ENCODE measurements at regions not wholly inside any gene's neighbourhood (a gene's known extent, or its start where the extent isn't known, plus 50 kb on each side); places are given as distances from the start of the nearest gene placed in this dataset.

DNA sequence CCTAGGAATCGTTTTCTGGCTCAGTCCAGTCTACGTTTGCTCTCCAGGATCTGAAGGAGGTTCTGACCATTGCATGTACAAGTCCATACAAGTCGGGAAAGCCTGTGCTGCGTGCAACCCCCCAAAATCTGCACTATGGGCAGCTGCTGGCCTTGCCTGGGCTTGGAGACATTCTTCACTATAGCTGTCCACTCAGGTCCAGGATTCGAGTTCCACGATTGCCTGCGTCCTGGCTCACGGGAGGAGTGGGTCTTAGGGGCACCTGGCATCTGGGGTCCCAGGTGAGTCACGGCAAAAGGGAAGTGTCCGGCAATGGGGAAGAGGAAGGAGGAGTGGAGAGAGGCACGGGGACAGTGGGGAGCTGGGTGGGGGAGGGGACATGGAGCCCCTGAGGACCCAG lies 563.0 kb downstream of the BRD1 start:
- DNase-seq (ENCODE audit: low read depth in 2 of 2) = no peak

DNA sequence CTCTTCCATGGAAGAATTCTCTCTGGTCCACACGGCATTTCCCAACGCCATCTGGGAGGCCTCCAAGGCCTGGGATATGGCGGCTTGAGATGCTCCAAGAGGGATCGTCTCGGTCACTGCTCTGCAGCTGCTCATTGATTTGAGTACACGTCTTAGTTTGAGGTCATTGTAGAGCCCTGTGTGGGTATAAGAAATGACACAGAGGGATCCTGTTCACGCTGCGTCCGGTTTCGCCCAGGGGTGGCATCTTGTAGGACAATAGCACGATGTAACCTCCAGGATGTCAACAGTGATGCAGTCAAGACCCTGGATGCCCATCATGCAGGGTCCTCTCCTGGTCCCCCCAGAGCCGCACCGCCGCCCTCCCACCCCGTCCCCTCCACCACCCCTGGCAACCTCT lies 564.6 kb downstream of the BRD1 start:
- DNase-seq (ENCODE audit: low read depth in 2 of 2) = no peak

DNA sequence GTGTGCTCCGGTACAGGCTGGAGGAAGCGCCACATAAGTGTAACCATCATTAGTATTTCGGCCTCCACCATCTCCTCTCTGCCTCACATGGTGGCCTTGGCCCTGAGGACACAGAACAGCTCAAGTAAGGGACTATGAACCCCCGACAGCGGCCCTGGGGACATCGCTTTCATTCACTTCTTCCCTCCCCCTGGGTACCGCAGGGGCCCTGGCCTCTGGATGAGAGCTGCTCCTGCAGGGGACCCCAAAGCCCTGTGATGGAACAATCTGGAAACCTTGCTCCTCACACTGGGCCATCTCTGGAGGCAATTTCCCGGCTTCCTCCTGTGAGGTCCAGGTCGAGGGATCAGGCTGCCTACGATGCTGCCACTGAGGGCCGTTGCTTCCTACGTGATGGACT lies 565.5 kb downstream of the BRD1 start:
- no peak for DNase-seq (ENCODE audit: low read depth in 2 of 2)

- DNase-seq (ENCODE audit: low read depth in 2 of 2) = no peak
Observed at GRCh38 chr22:49261616-49262015, 566.1 kb downstream of the BRD1 start.

- no peak for DNase-seq (ENCODE audit: low read depth in 2 of 2)
Observed at GRCh38 chr22:49260681-49261580, 566.7 kb downstream of the BRD1 start.

GRCh38 chr22:49259839-49260615 lies 567.6 kb downstream of the BRD1 start:
- no peak for DNase-seq (ENCODE audit: low read depth in 2 of 2)

DNA sequence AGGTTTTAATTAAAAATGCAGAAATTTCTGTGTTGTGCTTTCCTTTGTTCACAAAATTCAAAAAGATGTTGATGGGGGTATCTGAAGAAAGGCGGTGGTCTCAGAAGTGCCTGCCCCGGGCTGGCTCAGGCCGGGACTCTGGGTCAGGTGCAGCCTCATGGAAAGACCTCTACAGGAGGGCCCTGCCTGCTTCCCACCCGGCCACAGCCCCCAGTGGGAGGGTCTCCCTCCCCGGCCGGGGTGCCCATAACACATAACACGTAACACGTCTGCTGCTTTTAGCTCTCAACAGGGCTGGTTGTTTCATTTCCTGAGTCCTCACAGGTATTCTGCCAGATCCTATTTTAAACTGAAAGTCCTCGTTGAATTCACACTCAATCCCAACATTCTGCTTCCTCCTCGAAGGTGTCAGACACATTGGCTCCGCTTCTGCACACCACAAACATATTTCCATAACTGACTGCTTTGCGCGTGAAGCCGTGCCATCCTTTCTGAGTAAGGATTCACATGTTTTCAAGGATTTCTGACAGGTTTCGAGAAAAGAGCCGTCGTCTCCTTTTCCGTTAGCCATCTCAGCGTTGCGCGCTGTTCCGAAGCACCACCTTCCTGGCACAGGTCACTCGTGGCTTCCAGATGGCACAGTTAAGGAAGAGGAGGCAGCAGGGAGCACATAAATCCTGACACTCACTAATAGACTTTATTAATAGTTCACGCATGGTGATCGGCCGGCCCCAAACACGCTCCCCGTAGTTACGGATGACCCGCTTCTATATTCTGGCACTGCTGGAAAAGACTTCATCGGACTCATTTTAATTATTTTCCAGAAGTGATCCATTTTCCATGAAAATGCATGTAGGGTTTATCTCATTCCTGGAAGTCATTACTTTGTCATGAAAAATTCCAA lies 569.3 kb downstream of the BRD1 start:
- DNase-seq (ENCODE audit: low read depth in 2 of 2) = no peak

DNA sequence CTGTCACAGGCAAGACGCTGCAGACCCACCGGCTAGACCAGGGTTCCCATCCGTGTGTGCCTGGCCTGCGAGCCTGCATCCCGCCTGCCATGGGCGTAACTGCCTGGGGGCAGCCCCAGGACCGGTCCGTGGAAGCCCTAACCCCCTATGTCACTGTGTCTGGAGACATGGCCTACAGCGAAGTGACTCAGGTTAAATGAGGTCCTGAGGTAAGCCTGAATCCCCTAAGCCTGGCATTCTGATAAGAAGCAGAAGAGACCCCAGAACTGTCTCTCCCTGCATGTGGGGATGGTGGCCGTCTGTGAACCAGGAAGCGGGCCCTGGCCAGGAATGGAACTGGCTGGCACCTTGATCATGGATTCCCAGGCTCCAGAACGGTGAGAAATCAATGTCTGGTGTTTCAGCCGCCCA lies 570.1 kb downstream of the BRD1 start:
- no peak for DNase-seq (ENCODE audit: low read depth in 2 of 2)

- DNase-seq (ENCODE audit: low read depth in 2 of 2) = no peak
Observed at GRCh38 chr22:49255741-49256318, 571.8 kb downstream of the BRD1 start.

DNA sequence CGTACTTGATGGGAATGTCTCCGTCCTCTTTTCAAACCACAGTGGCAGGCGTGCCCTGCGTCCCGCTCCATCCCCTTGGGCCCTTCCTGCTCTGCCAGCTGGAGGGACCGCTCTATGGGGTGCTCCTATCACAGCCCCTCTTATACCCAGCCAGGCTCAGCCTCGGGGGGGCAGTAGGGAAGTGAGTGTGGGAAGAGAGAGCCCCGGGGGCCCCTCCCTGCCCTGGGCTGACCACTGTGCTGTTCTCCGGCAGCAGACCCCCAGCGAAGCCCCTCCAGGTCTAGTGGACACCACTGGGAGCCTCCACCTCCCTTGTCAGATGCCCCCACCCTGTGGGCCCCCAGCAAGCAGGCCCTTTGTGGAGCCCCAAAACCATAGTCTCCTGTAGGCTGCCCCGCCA lies 572.5 kb downstream of the BRD1 start:
- no peak for DNase-seq (ENCODE audit: low read depth in 2 of 2)

- no peak for DNase-seq (ENCODE audit: low read depth in 2 of 2)
Observed at GRCh38 chr22:49253656-49254055, 574.0 kb downstream of the BRD1 start.

DNA sequence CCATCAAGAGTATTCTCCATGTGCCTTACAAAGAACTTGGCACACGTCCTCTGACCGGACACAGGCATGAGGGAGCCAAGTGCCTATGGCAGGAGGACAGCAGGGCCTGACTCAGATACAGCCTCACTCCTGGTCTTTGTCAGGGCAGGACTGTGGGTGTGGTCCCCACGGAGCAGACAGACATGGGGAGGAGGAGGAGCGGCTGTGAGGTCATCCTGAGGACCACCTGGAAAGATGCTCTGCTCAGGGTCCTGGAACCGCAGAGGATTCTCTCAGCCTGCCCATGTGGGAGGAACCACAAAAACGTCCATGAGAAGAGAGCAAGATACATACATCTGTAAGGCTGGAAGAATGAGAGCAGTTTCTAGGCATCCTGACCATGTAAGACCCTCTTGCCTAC lies 576.3 kb downstream of the BRD1 start:
- DNase-seq (ENCODE audit: low read depth in 2 of 2) = no peak

GRCh38 chr22:49247194-49247924 lies 580.3 kb downstream of the BRD1 start:
- DNase-seq (ENCODE audit: low read depth in 2 of 2) = no peak

- DNase-seq (ENCODE audit: low read depth in 2 of 2) = no peak
Observed at GRCh38 chr22:49244466-49245420, 582.9 kb downstream of the BRD1 start.

GRCh38 chr22:49243965-49244364 lies 583.7 kb downstream of the BRD1 start:
- DNase-seq (ENCODE audit: low read depth in 2 of 2) = no peak

DNA sequence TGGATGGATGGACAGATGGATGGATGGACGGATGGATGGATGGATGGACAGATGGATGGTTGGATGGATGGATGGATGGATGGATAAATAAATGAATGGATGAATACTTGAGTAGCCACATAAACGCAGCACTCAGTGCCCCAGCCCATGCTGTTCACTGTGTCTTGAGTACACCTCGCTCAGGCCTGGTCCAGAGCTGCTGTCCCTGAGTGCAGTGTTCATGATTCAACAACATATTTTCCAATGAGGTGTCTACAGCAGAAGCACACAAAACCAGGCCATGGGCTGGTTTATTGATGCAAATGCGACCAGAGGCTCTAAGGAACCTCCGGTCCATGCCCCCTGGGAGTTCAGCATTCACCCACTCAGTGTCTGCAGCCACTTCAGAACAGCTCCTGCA lies 584.3 kb downstream of the BRD1 start:
- no peak for DNase-seq (ENCODE audit: low read depth in 2 of 2)

- DNase-seq (ENCODE audit: low read depth in 2 of 2) = no peak
Observed at GRCh38 chr22:49242480-49242879, 585.2 kb downstream of the BRD1 start.

DNA sequence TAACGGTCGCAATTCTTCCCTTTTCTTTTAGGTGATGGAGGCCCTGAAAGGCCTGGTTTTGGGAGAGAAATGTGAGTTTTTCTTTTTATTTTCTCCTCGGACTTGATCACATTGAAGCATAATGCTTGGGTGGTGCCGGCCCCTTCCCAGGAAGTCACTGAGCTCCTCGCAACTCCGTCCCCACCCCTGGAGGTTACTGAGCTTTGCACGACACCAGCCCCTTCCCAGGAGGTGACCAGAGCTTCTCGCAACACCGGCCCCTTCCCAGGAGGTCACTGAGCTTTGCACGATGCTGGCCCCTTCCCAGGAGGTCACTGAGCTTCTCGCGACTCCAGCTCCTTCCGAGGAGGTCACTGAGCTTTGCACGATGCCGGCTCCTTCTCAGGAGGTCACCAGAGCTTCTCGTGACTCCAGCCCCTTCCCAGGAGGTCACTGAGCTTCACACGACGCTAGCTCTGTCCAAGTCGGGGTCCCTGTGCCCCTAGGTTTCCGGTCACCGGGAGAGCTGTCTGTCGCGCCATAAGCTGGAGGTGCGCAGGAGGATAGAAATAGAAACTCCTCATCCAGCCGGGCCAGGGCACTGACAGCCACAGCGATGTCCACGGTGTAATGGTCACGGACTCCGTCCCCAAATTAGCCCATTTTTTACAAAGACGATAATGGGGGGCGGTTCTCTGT lies 586.4 kb downstream of the BRD1 start:
- no peak for DNase-seq (ENCODE audit: low read depth in 2 of 2)

DNA sequence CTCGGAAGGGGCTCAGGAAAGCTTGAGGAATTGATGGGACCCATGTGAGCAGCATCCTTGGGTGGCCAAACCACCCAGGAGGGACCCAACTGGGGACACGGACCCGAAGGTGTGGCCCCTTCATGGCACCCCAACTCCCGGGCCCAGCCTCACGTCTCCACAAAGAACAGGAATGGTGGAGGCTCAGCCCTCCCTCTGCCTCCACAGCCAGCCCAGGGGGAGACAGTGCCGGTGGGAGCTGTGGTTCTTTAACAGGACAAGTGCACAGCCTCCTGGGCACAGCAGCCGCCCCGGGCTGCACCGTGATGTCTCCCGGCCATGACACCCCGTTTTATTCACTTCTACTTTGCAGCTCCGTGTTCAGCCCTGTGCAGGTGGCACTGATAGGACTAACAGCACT lies 587.2 kb downstream of the BRD1 start:
- DNase-seq (ENCODE audit: low read depth in 2 of 2) = no peak
